K562 (cell line): ENCODE measurements at regions not wholly inside any gene's neighbourhood (a gene's known extent, or its start where the extent isn't known, plus 50 kb on each side); places are given as distances from the start of the nearest gene placed in this dataset.

Experiments
- FOS ChIP-seq: IDR thresholded peaks from 3 replicates; pipeline ENCODE4 v1.6.1; 2011; ENCODE audit not compliant: insufficient read length; ENCODE audit errors: extremely low read depth
- HNRNPH1 ChIP-seq: fragments of 200-400 bp; formaldehyde crosslinking; optimal IDR thresholded peaks from 2 replicates; pipeline ENCODE3; 2017; ENCODE audit warnings: low read depth, mild to moderate bottlenecking, low read length, moderate library complexity
- KDM2B ChIP-seq: fragments of 250-450 bp; sonication (Bioruptor Pico); IDR thresholded peaks from 2 replicates; pipeline ENCODE4 v1.8.0; 2021; ENCODE audit warnings: mild to moderate bottlenecking, moderate library complexity
- PTBP1 ChIP-seq: fragments of 200-400 bp; formaldehyde crosslinking; IDR thresholded peaks from 2 replicates; pipeline ENCODE4 v1.6.1; 2017; ENCODE audit warnings: low read depth, low read length
- RCOR1 ChIP-seq, 2 experiments: IDR thresholded peaks; 2 replicates each; pipeline ENCODE4 v1.6.1; 2012; ENCODE audit warnings: low read depth in 2 of 2, low read length in 2 of 2, borderline replicate concordance in 1 of 2, improper control_type of control experiment in 1 of 2
- TCF3 ChIP-seq: sonication (generic); formaldehyde crosslinking; IDR thresholded peaks from 2 replicates; pipeline ENCODE4 v1.4.0; 2020; ENCODE audit warnings: mild to moderate bottlenecking, missing genetic modification reagents
- ZNF23 ChIP-seq: fragments of 250-450 bp; sonication (Bioruptor Pico); IDR thresholded peaks from 2 replicates; pipeline ENCODE4 v1.4.0; 2020; ENCODE audit warnings: mild to moderate bottlenecking
- TF ChIP-seq, protein P1 (sequence below): fragments of 200-800 bp; sonication (Bioruptor generic); IDR thresholded peaks from 2 replicates; pipeline ENCODE4 v1.6.1; 2016; ENCODE audit warnings: missing genetic modification characterization, missing compliant biosample characterization
- TF ChIP-seq, protein P2 (sequence below), 2 experiments: fragments of 150-350 bp in 1 of 2; IDR thresholded peaks; 2 replicates each; pipeline ENCODE4 v1.6.1; 2012 to 2016; ENCODE audit warnings: low read depth in 2 of 2, low read length in 2 of 2, mild to moderate bottlenecking in 1 of 2, moderate library complexity in 1 of 2
- TF ChIP-seq, protein P3 (sequence below): sonication (generic); formaldehyde crosslinking; IDR thresholded peaks from 2 replicates; pipeline ENCODE4 v1.8.0; 2023; ENCODE audit warnings: missing genetic modification reagents, mild to moderate bottlenecking, borderline replicate concordance

DNA sequence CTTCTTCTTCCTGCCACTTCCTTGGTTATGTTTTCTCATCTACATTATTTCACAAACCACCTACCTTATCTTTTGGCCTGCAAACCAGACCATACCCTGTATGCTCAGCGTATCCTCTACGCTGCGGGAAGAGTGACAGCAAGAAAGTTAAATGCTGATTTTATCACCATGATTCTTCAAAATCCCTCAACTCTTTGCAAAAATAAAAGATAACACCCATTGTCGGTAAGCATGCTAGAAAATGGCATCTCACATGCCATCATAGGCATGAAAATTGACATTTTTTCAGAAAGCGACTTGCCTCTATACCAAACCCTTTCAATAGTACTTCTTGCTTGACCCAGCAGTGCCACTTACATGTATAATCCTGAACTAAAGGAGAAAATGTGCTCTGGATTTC is 102.0 kb downstream of the HPGD start (continued):
- TF ChIP-seq, protein P1, sequence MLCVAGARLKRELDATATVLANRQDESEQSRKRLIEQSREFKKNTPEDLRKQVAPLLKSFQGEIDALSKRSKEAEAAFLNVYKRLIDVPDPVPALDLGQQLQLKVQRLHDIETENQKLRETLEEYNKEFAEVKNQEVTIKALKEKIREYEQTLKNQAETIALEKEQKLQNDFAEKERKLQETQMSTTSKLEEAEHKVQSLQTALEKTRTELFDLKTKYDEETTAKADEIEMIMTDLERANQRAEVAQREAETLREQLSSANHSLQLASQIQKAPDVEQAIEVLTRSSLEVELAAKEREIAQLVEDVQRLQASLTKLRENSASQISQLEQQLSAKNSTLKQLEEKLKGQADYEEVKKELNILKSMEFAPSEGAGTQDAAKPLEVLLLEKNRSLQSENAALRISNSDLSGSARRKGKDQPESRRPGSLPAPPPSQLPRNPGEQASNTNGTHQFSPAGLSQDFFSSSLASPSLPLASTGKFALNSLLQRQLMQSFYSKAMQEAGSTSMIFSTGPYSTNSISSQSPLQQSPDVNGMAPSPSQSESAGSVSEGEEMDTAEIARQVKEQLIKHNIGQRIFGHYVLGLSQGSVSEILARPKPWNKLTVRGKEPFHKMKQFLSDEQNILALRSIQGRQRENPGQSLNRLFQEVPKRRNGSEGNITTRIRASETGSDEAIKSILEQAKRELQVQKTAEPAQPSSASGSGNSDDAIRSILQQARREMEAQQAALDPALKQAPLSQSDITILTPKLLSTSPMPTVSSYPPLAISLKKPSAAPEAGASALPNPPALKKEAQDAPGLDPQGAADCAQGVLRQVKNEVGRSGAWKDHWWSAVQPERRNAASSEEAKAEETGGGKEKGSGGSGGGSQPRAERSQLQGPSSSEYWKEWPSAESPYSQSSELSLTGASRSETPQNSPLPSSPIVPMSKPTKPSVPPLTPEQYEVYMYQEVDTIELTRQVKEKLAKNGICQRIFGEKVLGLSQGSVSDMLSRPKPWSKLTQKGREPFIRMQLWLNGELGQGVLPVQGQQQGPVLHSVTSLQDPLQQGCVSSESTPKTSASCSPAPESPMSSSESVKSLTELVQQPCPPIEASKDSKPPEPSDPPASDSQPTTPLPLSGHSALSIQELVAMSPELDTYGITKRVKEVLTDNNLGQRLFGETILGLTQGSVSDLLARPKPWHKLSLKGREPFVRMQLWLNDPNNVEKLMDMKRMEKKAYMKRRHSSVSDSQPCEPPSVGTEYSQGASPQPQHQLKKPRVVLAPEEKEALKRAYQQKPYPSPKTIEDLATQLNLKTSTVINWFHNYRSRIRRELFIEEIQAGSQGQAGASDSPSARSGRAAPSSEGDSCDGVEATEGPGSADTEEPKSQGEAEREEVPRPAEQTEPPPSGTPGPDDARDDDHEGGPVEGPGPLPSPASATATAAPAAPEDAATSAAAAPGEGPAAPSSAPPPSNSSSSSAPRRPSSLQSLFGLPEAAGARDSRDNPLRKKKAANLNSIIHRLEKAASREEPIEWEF (CRISPR knock-in tag): no peak
- TF ChIP-seq PTBP1 (no peak), ZNF23 (CRISPR knock-in tag) (no peak), HNRNPH1 (no peak), KDM2B (CRISPR knock-in tag) (no peak), TCF3 (CRISPR knock-in tag) (peak; percentile 64), FOS (no peak), RCOR1 (IDR thresholded peaks at IDR 0.05; ENCODE audit: borderline replicate concordance in 1 of 2, low read depth in 2 of 2, low read length in 2 of 2) (peak in 1 of 2 experiments; percentile 82; a peak in 2 of 4 replicates)
- TF ChIP-seq, protein P2, sequence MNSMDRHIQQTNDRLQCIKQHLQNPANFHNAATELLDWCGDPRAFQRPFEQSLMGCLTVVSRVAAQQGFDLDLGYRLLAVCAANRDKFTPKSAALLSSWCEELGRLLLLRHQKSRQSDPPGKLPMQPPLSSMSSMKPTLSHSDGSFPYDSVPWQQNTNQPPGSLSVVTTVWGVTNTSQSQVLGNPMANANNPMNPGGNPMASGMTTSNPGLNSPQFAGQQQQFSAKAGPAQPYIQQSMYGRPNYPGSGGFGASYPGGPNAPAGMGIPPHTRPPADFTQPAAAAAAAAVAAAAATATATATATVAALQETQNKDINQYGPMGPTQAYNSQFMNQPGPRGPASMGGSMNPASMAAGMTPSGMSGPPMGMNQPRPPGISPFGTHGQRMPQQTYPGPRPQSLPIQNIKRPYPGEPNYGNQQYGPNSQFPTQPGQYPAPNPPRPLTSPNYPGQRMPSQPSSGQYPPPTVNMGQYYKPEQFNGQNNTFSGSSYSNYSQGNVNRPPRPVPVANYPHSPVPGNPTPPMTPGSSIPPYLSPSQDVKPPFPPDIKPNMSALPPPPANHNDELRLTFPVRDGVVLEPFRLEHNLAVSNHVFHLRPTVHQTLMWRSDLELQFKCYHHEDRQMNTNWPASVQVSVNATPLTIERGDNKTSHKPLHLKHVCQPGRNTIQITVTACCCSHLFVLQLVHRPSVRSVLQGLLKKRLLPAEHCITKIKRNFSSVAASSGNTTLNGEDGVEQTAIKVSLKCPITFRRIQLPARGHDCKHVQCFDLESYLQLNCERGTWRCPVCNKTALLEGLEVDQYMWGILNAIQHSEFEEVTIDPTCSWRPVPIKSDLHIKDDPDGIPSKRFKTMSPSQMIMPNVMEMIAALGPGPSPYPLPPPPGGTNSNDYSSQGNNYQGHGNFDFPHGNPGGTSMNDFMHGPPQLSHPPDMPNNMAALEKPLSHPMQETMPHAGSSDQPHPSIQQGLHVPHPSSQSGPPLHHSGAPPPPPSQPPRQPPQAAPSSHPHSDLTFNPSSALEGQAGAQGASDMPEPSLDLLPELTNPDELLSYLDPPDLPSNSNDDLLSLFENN (IDR thresholded peaks at IDR 0.05; ENCODE audit: low read depth in 2 of 2, low read length in 2 of 2): peak in 1 of 2 experiments; percentile 48; a peak in 1 of 4 replicates
- TF ChIP-seq, protein P3, sequence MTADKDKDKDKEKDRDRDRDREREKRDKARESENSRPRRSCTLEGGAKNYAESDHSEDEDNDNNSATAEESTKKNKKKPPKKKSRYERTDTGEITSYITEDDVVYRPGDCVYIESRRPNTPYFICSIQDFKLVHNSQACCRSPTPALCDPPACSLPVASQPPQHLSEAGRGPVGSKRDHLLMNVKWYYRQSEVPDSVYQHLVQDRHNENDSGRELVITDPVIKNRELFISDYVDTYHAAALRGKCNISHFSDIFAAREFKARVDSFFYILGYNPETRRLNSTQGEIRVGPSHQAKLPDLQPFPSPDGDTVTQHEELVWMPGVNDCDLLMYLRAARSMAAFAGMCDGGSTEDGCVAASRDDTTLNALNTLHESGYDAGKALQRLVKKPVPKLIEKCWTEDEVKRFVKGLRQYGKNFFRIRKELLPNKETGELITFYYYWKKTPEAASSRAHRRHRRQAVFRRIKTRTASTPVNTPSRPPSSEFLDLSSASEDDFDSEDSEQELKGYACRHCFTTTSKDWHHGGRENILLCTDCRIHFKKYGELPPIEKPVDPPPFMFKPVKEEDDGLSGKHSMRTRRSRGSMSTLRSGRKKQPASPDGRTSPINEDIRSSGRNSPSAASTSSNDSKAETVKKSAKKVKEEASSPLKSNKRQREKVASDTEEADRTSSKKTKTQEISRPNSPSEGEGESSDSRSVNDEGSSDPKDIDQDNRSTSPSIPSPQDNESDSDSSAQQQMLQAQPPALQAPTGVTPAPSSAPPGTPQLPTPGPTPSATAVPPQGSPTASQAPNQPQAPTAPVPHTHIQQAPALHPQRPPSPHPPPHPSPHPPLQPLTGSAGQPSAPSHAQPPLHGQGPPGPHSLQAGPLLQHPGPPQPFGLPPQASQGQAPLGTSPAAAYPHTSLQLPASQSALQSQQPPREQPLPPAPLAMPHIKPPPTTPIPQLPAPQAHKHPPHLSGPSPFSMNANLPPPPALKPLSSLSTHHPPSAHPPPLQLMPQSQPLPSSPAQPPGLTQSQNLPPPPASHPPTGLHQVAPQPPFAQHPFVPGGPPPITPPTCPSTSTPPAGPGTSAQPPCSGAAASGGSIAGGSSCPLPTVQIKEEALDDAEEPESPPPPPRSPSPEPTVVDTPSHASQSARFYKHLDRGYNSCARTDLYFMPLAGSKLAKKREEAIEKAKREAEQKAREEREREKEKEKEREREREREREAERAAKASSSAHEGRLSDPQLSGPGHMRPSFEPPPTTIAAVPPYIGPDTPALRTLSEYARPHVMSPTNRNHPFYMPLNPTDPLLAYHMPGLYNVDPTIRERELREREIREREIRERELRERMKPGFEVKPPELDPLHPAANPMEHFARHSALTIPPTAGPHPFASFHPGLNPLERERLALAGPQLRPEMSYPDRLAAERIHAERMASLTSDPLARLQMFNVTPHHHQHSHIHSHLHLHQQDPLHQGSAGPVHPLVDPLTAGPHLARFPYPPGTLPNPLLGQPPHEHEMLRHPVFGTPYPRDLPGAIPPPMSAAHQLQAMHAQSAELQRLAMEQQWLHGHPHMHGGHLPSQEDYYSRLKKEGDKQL (CRISPR knock-in tag): no peak
